GM19468 (cell line): ENCODE measurements at regions not wholly inside any gene's neighbourhood (a gene's known extent, or its start where the extent isn't known, plus 50 kb on each side); places are given as distances from the start of the nearest gene placed in this dataset.

Experiments used
- ATAC-seq: cut with Tn5 transposase; IDR thresholded peaks from one replicate; pipeline ENCODE4 v1.9.1; 2021; ENCODE audit warnings: mild to moderate bottlenecking, moderate library complexity, moderate number of reproducible peaks; ENCODE audit not compliant: unreplicated experiment; ENCODE audit errors: extremely low read depth

GRCh38 chr6:43878823-43879495, 108.9 kb downstream of the VEGFA start:
- ATAC-seq, result no peak

- ATAC-seq, result no peak
Observed at GRCh38 chr6:43878127-43878634, 108.2 kb downstream of the VEGFA start.

GRCh38 chr6:43877463-43878126, 107.6 kb downstream of the VEGFA start:
- no peak for ATAC-seq

GRCh38 chr6:43877036-43877435, 107.0 kb downstream of the VEGFA start:
- ATAC-seq, result no peak

GRCh38 chr6:43876602-43877001, 106.6 kb downstream of the VEGFA start:
- no peak for ATAC-seq

- ATAC-seq, result no peak
Observed at GRCh38 chr6:43875849-43876572, 106.0 kb downstream of the VEGFA start.

GRCh38 chr6:43874814-43875590, 105.0 kb downstream of the VEGFA start:
- ATAC-seq, result no peak

- no peak for ATAC-seq
Observed at GRCh38 chr6:43873806-43874714, 104.0 kb downstream of the VEGFA start.

GRCh38 chr6:43871933-43872332, 101.9 kb downstream of the VEGFA start:
- no peak for ATAC-seq

GRCh38 chr6:43871284-43871683, 101.3 kb downstream of the VEGFA start:
- no peak for ATAC-seq

- ATAC-seq, result no peak
Observed at GRCh38 chr6:43870660-43871061, 100.7 kb downstream of the VEGFA start.

- no peak for ATAC-seq
Observed at GRCh38 chr6:43869792-43870659, 100.0 kb downstream of the VEGFA start.

GRCh38 chr6:43869079-43869710, 99.2 kb downstream of the VEGFA start:
- no peak for ATAC-seq

GRCh38 chr6:43868467-43868866, 98.5 kb downstream of the VEGFA start:
- ATAC-seq, result no peak

- ATAC-seq, result no peak
Observed at GRCh38 chr6:43867996-43868395, 98.0 kb downstream of the VEGFA start.

GRCh38 chr6:43867246-43867645, 97.2 kb downstream of the VEGFA start:
- ATAC-seq, result no peak

GRCh38 chr6:43865932-43866645, 96.1 kb downstream of the VEGFA start:
- ATAC-seq, result no peak
